GM12865 (cell line): ENCODE measurements at regions not wholly inside any gene's neighbourhood (a gene's known extent, or its start where the extent isn't known, plus 50 kb on each side); places are given as distances from the start of the nearest gene placed in this dataset.
"Not testable (repeated sequence)": the region's sequence is repeated elsewhere in the genome, so short reads cannot be mapped to it uniquely, and the experiment has no call there.

Source experiments
- DNase-seq: peaks from one replicate; pipeline ENCODE4 v3.0.0; 2010; ENCODE audit warnings: low read depth
- H3K4me3 ChIP-seq: 2 replicates; pipeline ENCODE4 v1.5.1; 2011; ENCODE audit warnings: mild to moderate bottlenecking, low read depth, low read length, control low read depth
- TF ChIP-seq, protein P1 (sequence below): IDR thresholded peaks from 2 replicates; pipeline ENCODE4 v1.5.1; 2011; ENCODE audit warnings: low read length, control low read depth, low read depth, inconsistent platforms; ENCODE audit not compliant: insufficient read depth; ENCODE audit errors: missing control alignments

DNA sequence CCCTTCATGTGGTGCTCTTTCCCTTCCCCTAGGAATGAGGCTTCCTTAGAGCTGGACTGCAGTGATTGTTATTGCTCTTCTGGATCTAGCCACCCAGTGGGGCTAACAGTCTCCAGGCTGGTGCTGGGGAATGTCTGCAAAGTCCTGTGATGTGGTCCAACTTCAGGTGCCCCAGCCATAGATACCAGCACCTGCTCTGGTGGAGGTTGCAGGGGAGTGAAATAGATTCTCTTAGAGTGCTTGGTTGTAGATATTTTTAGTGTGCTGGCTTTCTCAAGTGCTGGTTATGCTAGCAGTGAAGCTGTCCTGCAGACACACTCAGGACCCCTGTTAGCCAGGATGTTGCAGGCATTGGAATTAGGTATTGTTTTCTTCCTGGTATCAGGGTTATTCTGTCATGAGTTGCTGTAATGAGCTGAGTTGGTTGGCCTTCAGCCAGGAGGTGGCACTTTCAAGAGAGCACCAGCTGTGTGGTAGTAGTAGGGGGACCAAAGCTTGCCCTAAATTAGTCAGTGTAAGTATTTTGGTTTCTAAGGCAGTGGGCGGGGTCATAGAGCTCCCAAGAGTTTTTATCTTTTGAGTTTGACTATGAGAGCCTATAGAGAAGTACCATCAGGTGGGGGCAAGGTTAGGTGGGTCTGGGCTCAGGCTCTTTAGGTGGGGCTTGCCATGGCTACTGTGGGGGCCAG is 317.5 kb upstream of the SGO1 start:
- TF ChIP-seq, protein P1, sequence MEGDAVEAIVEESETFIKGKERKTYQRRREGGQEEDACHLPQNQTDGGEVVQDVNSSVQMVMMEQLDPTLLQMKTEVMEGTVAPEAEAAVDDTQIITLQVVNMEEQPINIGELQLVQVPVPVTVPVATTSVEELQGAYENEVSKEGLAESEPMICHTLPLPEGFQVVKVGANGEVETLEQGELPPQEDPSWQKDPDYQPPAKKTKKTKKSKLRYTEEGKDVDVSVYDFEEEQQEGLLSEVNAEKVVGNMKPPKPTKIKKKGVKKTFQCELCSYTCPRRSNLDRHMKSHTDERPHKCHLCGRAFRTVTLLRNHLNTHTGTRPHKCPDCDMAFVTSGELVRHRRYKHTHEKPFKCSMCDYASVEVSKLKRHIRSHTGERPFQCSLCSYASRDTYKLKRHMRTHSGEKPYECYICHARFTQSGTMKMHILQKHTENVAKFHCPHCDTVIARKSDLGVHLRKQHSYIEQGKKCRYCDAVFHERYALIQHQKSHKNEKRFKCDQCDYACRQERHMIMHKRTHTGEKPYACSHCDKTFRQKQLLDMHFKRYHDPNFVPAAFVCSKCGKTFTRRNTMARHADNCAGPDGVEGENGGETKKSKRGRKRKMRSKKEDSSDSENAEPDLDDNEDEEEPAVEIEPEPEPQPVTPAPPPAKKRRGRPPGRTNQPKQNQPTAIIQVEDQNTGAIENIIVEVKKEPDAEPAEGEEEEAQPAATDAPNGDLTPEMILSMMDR: no peak
- no peak overlapping the region for H3K4me3 ChIP-seq
- DNase-seq: peak; percentile 6

DNA sequence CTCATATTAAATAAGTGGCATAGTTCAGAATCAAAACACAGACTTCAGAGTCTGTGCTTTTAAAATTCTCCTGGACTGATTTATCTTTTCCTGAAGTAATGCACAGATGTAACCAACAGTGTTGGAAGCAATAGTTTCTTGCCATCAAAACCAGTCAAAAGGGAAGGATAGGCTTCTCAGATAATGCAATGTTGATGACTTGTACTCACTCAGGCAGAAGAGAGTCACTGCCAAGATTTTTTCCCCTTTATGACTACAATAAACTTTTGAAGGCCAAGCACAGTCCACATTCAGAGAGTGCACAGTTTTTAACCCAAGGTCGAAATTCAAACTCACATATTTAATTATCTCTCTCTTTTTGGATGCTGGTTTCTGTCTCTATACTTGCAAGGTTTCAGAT is 305.0 kb upstream of the SGO1 start:
- no peak for DNase-seq
- TF ChIP-seq, protein P1: no peak
- H3K4me3 ChIP-seq: no peak overlapping the region

DNA sequence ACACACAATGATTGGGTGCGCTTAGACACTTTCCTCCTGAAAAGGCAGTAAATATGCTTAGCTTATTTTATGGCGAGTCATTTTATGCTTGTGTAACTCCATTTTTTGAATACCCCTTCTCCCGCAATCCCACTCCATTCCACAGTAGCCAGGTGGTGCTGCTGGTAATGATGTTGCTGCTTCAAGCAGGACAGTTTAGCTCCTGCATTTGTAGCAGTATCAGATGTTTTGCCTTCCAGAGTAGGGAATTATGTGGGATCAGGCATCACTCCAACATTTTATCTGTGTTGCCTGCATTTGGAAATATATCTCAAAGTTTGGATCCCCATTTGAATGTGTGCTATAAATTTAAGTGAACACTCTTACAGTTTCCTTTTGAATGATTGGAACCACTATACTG is 302.1 kb upstream of the SGO1 start:
- H3K4me3 ChIP-seq: no peak overlapping the region
- no peak for DNase-seq
- TF ChIP-seq, protein P1: no peak

DNA sequence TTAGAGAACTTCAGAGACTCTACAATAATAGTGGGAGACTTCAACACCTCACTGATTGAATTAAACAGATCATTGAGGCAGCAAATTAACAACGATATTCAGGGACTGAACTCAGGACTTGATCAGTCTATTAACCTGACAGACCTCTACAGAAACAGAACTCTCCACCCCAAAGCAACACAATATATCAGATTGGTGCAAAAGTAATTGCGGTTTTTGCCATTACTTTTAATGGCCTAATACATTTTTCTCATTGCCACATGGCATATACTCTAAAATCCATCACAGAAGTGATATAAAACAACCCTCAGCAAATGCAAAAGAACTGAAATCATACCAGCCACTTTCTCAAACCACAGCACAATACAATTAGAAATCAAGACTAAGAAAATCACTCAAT is 298.1 kb upstream of the SGO1 start:
- no peak for DNase-seq
- H3K4me3 ChIP-seq: no peak overlapping the region
- TF ChIP-seq, protein P1: no peak

DNA sequence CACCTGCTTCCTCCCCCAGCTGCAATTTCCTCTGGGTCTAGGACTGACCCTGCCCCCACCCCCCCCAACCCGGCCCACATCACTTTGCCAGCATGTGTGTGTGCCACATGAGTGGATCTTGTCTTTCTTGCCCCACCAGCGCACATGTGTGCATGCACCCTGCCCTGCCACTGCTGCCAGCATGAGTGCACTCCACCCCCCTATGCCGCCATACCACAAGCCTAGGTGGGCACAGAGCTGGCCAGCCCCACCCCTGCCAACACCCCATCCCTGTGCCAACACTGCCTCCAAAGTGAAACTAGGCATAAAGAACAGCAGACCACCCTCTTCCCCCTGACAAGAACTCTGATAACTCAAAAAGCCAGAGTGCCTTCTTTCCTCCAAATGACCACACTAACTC is 296.3 kb upstream of the SGO1 start:
- TF ChIP-seq, protein P1: no peak
- no peak overlapping the region for H3K4me3 ChIP-seq
- DNase-seq: no peak

DNA sequence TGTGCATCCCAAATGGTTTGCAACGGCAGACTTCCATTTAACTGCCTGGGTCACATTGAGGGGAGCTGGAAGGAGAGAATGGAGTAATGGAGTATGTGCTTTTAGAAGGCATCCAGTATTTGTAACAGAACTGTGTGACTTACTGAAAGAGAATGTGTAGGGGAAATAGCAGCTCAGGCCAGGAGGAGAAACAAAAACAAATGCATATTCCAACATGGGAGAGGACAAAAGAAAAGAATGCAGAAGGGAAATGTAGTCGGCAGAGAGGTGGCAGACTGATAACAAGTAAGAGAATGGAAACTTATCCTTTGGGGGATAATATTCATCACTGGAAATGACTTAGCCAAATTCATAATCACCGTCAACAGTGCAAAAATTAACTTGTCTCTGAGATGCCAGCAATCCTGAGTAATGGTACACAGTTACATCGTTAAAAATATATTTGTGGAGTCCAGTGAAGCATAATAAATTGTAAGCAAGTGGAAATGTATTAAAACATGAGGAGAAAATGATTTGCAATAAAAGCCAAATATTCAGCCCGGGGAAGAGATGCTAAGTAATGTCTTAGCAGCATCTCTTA is 294.9 kb upstream of the SGO1 start:
- TF ChIP-seq, protein P1: no peak
- no peak overlapping the region for H3K4me3 ChIP-seq
- no peak for DNase-seq

DNA sequence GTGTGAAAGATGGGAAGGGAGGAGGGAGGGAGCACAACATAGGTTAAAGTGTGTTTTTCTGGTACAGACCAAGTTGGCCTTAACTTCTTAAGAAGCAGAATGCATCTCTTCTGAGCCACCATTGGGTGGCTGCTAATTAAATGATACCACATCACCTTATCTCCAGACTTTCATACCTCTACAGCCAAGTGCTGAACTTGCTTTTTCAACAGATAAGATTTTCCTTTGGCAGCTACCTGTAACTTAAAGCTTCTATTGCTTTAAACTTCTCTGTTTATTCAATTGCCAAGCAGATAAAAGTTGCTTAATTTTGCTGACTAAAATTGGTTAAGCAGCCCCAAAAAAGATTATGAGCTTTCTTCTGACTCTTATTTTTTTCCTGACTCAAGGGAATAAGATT is 292.4 kb upstream of the SGO1 start:
- TF ChIP-seq, protein P1: no peak
- no peak for DNase-seq
- H3K4me3 ChIP-seq: no peak overlapping the region

DNA sequence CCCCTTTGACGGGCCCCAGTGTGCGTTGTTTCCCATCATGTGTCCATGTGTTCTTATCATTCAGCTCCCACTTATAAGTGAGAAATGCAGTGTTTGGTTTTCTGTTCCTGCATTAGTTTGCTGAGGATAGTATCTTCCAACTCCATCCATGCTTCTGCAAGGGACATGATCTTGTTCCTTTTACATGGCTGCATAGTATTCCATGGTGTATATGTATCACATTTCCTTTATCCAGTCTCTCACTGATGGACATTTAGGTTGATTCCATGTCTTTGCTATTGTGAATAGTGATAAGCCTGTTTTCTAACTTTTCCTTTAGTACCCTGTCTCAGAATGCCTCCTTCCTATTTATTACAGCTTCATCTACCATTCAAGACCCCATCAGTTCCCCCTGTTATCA is 278.2 kb upstream of the SGO1 start:
- DNase-seq, H3K4me3 ChIP-seq: not testable (repeated sequence)
